H1 (cell line): ENCODE measurements at regions not wholly inside any gene's neighbourhood (a gene's known extent, or its start where the extent isn't known, plus 50 kb on each side); places are given as distances from the start of the nearest gene placed in this dataset.

Experiments used
- ATF3 ChIP-seq: IDR thresholded peaks from 2 replicates; pipeline ENCODE4 v1.6.1; 2011; ENCODE audit warnings: low read depth, mild to moderate bottlenecking, low read length; ENCODE audit not compliant: insufficient read depth
- CHD1 ChIP-seq: IDR thresholded peaks from 2 replicates; pipeline ENCODE4 v1.6.1; 2012; ENCODE audit warnings: low read depth, low read length, improper control_type of control experiment
- NRF1 ChIP-seq: IDR thresholded peaks from 2 replicates; pipeline ENCODE4 v1.6.1; 2011; ENCODE audit warnings: mild to moderate bottlenecking, low read depth, low read length, improper control_type of control experiment
- SP1 ChIP-seq: IDR thresholded peaks from 2 replicates; pipeline ENCODE4 v1.6.1; 2011; ENCODE audit warnings: low read depth, low read length

- TF ChIP-seq SP1 (no peak), NRF1 (no peak), ATF3 (no peak), CHD1 (no peak)
- TF ChIP-seq, all 59 proteins: peak for 0
Observed at GRCh38 chr1:4019606-4020331, 119.7 kb upstream of the C1orf174 start (continued).
